GM23338 (cell line): ENCODE measurements at regions not wholly inside any gene's neighbourhood (a gene's known extent, or its start where the extent isn't known, plus 50 kb on each side); places are given as distances from the start of the nearest gene placed in this dataset.

ENCODE experiments used
- ATAC-seq: fragments of 200-7000 bp; cut with Tn5 transposase; 3 replicates; pipeline ENCODE4 v1.9.1; 2020
- DNase-seq: peaks from one replicate; pipeline ENCODE4 v3.0.0-alpha.2; 2015; ENCODE audit warnings: low spot score
- H2AFZ ChIP-seq: fragments of 200-600 bp; sonication (generic); 2 replicates; pipeline ENCODE4 v1.8.0; 2016; ENCODE audit warnings: antibody characterized with exemption, mild to moderate bottlenecking, moderate library complexity
- H3F3A ChIP-seq: fragments of 200-600 bp; sonication (generic); replicated peaks from 2 replicates; pipeline ENCODE4 v1.8.0; 2017; ENCODE audit warnings: antibody characterized with exemption, mixed run types, low read depth
- H3K27ac ChIP-seq: fragments of 200-600 bp; sonication (generic); 2 replicates; pipeline ENCODE4 v1.6.1; 2016; ENCODE audit warnings: low read depth
- H3K27me3 ChIP-seq: fragments of 200-600 bp; sonication (generic); 2 replicates; pipeline ENCODE4 v1.8.0; 2016; ENCODE audit warnings: mild to moderate bottlenecking, mixed run types, moderate library complexity; ENCODE audit not compliant: insufficient read depth
- H3K36me3 ChIP-seq: fragments of 200-600 bp; sonication (generic); 2 replicates; pipeline ENCODE4 v1.8.0; 2016; ENCODE audit warnings: mild to moderate bottlenecking; ENCODE audit not compliant: insufficient read depth
- H3K4me1 ChIP-seq: fragments of 200-600 bp; sonication (generic); 2 replicates; pipeline ENCODE4 v1.8.0; 2016; ENCODE audit warnings: mild to moderate bottlenecking, moderate library complexity; ENCODE audit not compliant: insufficient read depth
- H3K4me2 ChIP-seq: fragments of 200-600 bp; sonication (generic); 2 replicates; pipeline ENCODE4 v1.7.1; 2017; ENCODE audit warnings: mixed run types
- H3K4me3 ChIP-seq: fragments of 200-600 bp; sonication (generic); 2 replicates; pipeline ENCODE4 v1.6.1; 2016; ENCODE audit warnings: mixed run types
- H3K79me2 ChIP-seq: fragments of 200-600 bp; sonication (generic); replicated peaks from 2 replicates; pipeline ENCODE4 v1.8.0; 2017; ENCODE audit warnings: mild to moderate bottlenecking; ENCODE audit not compliant: insufficient read depth
- H3K9me2 ChIP-seq: fragments of 200-600 bp; sonication (generic); 2 replicates; pipeline ENCODE4 v1.8.0; 2017; ENCODE audit not compliant: insufficient read depth
- H4K20me1 ChIP-seq: fragments of 200-600 bp; sonication (generic); replicated peaks from 2 replicates; pipeline ENCODE4 v1.8.0; 2017; ENCODE audit warnings: mild to moderate bottlenecking; ENCODE audit not compliant: insufficient read depth
- H3K27ac Mint-ChIP-seq: 2 replicates; pipeline ENCODE4 v1.8.0; 2020; ENCODE audit warnings: inconsistent platforms, mild to moderate bottlenecking, moderate library complexity, mixed read lengths
- H3K27me3 Mint-ChIP-seq: 3 replicates; pipeline ENCODE4 v1.8.0; 2022; ENCODE audit warnings: low read depth, mild to moderate bottlenecking, moderate library complexity, mixed read lengths, inconsistent platforms; ENCODE audit not compliant: insufficient read depth, poor library complexity
- H3K36me3 Mint-ChIP-seq: 3 replicates; pipeline ENCODE4 v1.8.0; 2021; ENCODE audit warnings: low read depth, mild to moderate bottlenecking, inconsistent platforms, moderate library complexity, mixed read lengths
- H3K4me1 Mint-ChIP-seq: 3 replicates; pipeline ENCODE4 v1.8.0; 2020; ENCODE audit warnings: mild to moderate bottlenecking, inconsistent platforms, mixed read lengths
- H3K4me3 Mint-ChIP-seq: 3 replicates; pipeline ENCODE4 v1.8.0; 2021; ENCODE audit warnings: moderate library complexity, mild to moderate bottlenecking, inconsistent platforms, mixed read lengths
- H3K9me3 Mint-ChIP-seq: 3 replicates; pipeline ENCODE4 v1.8.0; 2020; ENCODE audit warnings: moderate library complexity, mild to moderate bottlenecking, inconsistent platforms, mixed read lengths
- EZH2 ChIP-seq: fragments of 200-600 bp; sonication (generic); IDR thresholded peaks from one replicate; pipeline ENCODE4 v1.8.0; 2017; ENCODE audit warnings: antibody characterized with exemption, mild to moderate bottlenecking, low read depth; ENCODE audit not compliant: unreplicated experiment
- NANOG ChIP-seq: IDR thresholded peaks from 2 replicates; pipeline ENCODE4 v1.6.1; 2016; ENCODE audit warnings: antibody characterized with exemption, borderline replicate concordance
- POLR2AphosphoS5 ChIP-seq: IDR thresholded peaks from 2 replicates; pipeline ENCODE4 v1.6.1; 2016; ENCODE audit warnings: antibody characterized with exemption, low read depth
- REST ChIP-seq: IDR thresholded peaks from one replicate; pipeline ENCODE4 v1.6.1; 2018; ENCODE audit warnings: antibody characterized with exemption; ENCODE audit not compliant: unreplicated experiment
- STAT1 ChIP-seq: IDR thresholded peaks from one replicate; pipeline ENCODE4 v1.6.1; 2016; ENCODE audit warnings: antibody characterized with exemption; ENCODE audit not compliant: unreplicated experiment
- ZNF114 ChIP-seq: fragments of 250-450 bp; sonication (Bioruptor Pico); IDR thresholded peaks from 2 replicates; pipeline ENCODE4 v1.5.0; 2020; ENCODE audit warnings: mild to moderate bottlenecking, moderate library complexity
- TF ChIP-seq, protein P1 (sequence below): fragments of 250-450 bp; sonication (Bioruptor Pico); IDR thresholded peaks from 2 replicates; pipeline ENCODE4 v1.5.0; 2020; ENCODE audit warnings: mild to moderate bottlenecking, moderate library complexity

- TF ChIP-seq, protein P1, sequence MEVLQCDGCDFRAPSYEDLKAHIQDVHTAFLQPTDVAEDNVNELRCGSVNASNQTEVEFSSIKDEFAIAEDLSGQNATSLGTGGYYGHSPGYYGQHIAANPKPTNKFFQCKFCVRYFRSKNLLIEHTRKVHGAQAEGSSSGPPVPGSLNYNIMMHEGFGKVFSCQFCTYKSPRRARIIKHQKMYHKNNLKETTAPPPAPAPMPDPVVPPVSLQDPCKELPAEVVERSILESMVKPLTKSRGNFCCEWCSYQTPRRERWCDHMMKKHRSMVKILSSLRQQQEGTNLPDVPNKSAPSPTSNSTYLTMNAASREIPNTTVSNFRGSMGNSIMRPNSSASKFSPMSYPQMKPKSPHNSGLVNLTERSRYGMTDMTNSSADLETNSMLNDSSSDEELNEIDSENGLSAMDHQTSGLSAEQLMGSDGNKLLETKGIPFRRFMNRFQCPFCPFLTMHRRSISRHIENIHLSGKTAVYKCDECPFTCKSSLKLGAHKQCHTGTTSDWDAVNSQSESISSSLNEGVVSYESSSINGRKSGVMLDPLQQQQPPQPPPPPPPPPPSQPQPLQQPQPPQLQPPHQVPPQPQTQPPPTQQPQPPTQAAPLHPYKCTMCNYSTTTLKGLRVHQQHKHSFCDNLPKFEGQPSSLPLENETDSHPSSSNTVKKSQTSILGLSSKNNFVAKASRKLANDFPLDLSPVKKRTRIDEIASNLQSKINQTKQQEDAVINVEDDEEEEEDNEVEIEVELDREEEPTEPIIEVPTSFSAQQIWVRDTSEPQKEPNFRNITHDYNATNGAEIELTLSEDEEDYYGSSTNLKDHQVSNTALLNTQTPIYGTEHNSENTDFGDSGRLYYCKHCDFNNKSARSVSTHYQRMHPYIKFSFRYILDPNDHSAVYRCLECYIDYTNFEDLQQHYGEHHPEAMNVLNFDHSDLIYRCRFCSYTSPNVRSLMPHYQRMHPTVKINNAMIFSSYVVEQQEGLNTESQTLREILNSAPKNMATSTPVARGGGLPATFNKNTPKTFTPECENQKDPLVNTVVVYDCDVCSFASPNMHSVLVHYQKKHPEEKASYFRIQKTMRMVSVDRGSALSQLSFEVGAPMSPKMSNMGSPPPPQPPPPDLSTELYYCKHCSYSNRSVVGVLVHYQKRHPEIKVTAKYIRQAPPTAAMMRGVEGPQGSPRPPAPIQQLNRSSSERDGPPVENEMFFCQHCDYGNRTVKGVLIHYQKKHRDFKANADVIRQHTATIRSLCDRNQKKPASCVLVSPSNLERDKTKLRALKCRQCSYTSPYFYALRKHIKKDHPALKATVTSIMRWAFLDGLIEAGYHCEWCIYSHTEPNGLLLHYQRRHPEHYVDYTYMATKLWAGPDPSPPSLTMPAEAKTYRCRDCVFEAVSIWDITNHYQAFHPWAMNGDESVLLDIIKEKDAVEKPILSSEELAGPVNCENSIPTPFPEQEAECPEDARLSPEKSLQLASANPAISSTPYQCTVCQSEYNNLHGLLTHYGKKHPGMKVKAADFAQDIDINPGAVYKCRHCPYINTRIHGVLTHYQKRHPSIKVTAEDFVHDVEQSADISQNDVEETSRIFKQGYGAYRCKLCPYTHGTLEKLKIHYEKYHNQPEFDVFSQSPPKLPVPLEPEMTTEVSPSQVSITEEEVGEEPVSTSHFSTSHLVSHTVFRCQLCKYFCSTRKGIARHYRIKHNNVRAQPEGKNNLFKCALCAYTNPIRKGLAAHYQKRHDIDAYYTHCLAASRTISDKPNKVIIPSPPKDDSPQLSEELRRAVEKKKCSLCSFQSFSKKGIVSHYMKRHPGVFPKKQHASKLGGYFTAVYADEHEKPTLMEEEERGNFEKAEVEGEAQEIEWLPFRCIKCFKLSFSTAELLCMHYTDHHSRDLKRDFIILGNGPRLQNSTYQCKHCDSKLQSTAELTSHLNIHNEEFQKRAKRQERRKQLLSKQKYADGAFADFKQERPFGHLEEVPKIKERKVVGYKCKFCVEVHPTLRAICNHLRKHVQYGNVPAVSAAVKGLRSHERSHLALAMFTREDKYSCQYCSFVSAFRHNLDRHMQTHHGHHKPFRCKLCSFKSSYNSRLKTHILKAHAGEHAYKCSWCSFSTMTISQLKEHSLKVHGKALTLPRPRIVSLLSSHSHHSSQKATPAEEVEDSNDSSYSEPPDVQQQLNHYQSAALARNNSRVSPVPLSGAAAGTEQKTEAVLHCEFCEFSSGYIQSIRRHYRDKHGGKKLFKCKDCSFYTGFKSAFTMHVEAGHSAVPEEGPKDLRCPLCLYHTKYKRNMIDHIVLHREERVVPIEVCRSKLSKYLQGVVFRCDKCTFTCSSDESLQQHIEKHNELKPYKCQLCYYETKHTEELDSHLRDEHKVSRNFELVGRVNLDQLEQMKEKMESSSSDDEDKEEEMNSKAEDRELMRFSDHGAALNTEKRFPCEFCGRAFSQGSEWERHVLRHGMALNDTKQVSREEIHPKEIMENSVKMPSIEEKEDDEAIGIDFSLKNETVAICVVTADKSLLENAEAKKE = no peak
- TF ChIP-seq EZH2 (no peak), NANOG (no peak), POLR2AphosphoS5 (no peak), ZNF114 (CRISPR knock-in tag) (no peak), REST (no peak), STAT1 (no peak)
Measured at GRCh38 chr1:60427194-60427593, 353.6 kb upstream of the C1orf87 start (continued).

DNA sequence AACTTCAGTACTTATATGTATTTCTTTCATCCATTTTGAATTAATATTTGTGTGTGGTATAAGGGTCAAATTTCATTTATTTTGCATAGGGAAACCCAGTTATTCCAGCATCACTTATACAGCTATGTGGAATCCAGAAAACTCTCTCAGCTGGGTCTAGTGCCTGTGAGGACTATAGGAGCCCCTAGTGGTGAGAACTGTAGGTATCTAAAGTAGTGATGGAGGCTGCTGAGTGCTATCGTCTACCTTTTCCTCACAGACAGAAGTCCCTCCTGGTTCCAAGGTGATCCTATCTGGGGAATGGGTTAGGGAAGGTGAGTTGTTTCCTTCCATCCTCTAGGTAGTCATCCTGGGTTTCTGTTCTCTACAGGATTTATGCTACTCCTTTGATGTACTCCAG is 352.0 kb upstream of the C1orf87 start:
- no peaks in the 10 kb centered on the region for H3K27me3 Mint-ChIP-seq
- TF ChIP-seq STAT1 = no peak
- TF ChIP-seq, protein P1 = 0 out of 2 replicates have a peak, but pooled peaks have one; percentile 25

More for the DNA sequence above, 352.0 kb upstream of the C1orf87 start:
- Mint-ChIP-seq H3K4me1 (no peaks in the 10 kb centered on the region), H3K36me3 (no peaks in the 10 kb centered on the region), H3K27ac (no peak overlapping the region), H3K9me3 (no peaks in the 10 kb centered on the region; the same call in 2 of the 3 replicates), H3K4me3 (no peak overlapping the region)
- Histone ChIP-seq H4K20me1 (no peaks in the 10 kb centered on the region), H3K4me1 (no peaks in the 10 kb centered on the region), H3F3A (no peaks in the 10 kb centered on the region), H3K79me2 (no peaks in the 10 kb centered on the region), H3K27me3 (no peaks in the 10 kb centered on the region), H3K4me2 (no peak overlapping the region), H2AFZ (no peak overlapping the region), H3K4me3 (no peak overlapping the region), H3K27ac (no peak overlapping the region), H3K36me3 (no peaks in the 10 kb centered on the region), H3K9me2 (no peaks in the 10 kb centered on the region)
- ATAC-seq = peak; percentile 97
- peak; percentile 78 for DNase-seq
